Calu3 (cell line): ENCODE measurements at regions not wholly inside any gene's neighbourhood (a gene's known extent, or its start where the extent isn't known, plus 50 kb on each side); places are given as distances from the start of the nearest gene placed in this dataset.

Source experiments
- BruUV-seq: library from RNA; stranded (reverse); fragments of 400-500 nt; replicated peaks from 2 replicates; lab custom pipeline; 2021; lab: Mats Ljungman, UMichigan
- CTCF ChIA-PET: fragments of 300-600 bp; sonication (Branson Sonifier 250); formaldehyde crosslinking; loops from one replicate; lab custom pipeline; 2022; ENCODE audit warnings: antibody characterized with exemption; lab: Charles Lee
- DNase-seq: peaks from one replicate; pipeline ENCODE4 v3.0.0; 2022
- H3K27ac Mint-ChIP-seq: one replicate; pipeline ENCODE4 v1.8.0; 2022; ENCODE audit warnings: mixed read lengths; ENCODE audit not compliant: unreplicated experiment
- H3K27me3 Mint-ChIP-seq: one replicate; pipeline ENCODE4 v1.8.0; 2022; ENCODE audit warnings: mixed read lengths; ENCODE audit not compliant: unreplicated experiment
- H3K36me3 Mint-ChIP-seq: one replicate; pipeline ENCODE4 v1.8.0; 2022; ENCODE audit warnings: mild to moderate bottlenecking, moderate library complexity, mixed read lengths; ENCODE audit not compliant: insufficient read depth, unreplicated experiment
- H3K4me1 Mint-ChIP-seq: one replicate; pipeline ENCODE4 v1.8.0; 2022; ENCODE audit warnings: mild to moderate bottlenecking, low read depth, mixed read lengths; ENCODE audit not compliant: unreplicated experiment
- H3K4me3 Mint-ChIP-seq: one replicate; pipeline ENCODE4 v1.8.0; 2022; ENCODE audit warnings: mild to moderate bottlenecking, low read depth, moderate library complexity, mixed read lengths; ENCODE audit not compliant: unreplicated experiment
- H3K9me3 Mint-ChIP-seq: one replicate; pipeline ENCODE4 v1.8.0; 2022; ENCODE audit warnings: low read depth, mixed read lengths; ENCODE audit not compliant: unreplicated experiment
- intact Hi-C: fragments of 100-400 bp; cut with micrococcal nuclease; formaldehyde crosslinking; loops from one replicate; pipeline ENCODE4 v1.10.0; 2022; ENCODE audit not compliant: unreplicated experiment
- TF ChIP-seq, protein P1 (sequence below): fragments of 200-600 bp; IDR thresholded peaks from one replicate; pipeline ENCODE4 v1.8.0; 2022; ENCODE audit warnings: antibody characterized with exemption; ENCODE audit not compliant: unreplicated experiment

DNA sequence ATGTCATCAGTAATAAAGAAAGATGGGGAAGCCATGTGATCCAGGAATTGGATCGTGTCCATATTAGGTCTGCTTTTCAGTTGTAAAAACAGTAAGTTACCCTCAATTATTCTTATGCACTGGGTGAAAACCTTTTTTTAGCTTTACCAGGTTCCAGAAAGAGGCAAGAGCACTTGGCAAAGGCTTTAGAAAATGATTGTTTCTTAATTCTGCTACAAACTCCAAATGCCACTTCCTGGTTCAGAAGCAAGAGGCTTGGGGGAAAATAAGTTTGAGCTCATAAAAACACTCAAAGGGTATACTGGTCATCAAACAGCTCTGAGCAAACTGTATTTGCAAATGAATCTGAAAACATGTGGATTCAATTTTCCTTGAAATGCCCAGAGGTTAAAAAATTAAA is 615.6 kb downstream of the EBF1 start:
- intact Hi-C loops: no loop called here
- no peak overlapping the region for H3K4me3 Mint-ChIP-seq

DNA sequence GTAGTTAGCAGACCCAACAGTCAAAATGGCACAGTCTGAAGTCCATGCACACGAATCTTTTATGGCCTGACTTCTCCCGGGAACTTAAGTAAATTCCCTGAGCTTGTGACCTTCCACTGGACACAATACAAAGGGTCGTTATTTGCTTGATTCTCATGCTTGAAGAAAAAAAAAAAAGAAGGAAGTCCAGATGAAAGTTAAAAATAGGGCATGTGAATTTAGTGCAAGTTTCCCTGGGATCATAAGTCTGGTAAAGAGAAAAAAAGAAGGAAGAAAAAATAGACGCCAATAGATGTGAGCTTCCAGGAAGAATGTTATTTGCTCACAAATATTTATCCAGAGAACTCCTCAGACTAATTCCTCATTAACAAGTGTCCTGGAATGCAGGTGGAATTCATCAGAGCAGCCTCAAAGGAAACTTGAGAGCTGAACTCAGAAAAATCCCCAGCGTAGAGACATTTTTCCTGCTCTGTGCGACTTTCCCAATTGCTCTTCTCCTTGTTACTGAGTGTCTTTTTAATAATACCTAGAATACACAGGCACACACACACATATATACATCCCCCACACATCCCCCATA is 616.3 kb downstream of the EBF1 start:
- TF ChIP-seq, protein P1, sequence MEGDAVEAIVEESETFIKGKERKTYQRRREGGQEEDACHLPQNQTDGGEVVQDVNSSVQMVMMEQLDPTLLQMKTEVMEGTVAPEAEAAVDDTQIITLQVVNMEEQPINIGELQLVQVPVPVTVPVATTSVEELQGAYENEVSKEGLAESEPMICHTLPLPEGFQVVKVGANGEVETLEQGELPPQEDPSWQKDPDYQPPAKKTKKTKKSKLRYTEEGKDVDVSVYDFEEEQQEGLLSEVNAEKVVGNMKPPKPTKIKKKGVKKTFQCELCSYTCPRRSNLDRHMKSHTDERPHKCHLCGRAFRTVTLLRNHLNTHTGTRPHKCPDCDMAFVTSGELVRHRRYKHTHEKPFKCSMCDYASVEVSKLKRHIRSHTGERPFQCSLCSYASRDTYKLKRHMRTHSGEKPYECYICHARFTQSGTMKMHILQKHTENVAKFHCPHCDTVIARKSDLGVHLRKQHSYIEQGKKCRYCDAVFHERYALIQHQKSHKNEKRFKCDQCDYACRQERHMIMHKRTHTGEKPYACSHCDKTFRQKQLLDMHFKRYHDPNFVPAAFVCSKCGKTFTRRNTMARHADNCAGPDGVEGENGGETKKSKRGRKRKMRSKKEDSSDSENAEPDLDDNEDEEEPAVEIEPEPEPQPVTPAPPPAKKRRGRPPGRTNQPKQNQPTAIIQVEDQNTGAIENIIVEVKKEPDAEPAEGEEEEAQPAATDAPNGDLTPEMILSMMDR: no peak
- H3K36me3 Mint-ChIP-seq: no peaks in the 10 kb centered on the region
- no peaks in the 10 kb centered on the region for H3K4me1 Mint-ChIP-seq
- peaks cover 21% of the 10 kb centered on the region for H3K9me3 Mint-ChIP-seq
- no peak overlapping the region for H3K4me3 Mint-ChIP-seq
- no peak for DNase-seq
- intact Hi-C loops: no loop called here
- H3K27me3 Mint-ChIP-seq: no peaks in the 10 kb centered on the region
- no TSS peak for BruUV-seq
- no peak overlapping the region for H3K27ac Mint-ChIP-seq
- CTCF ChIA-PET: interaction anchor here (0.7 kb wide), 1 partner anchor 34 kb away, joined by 3 read pairs; no protein-coding TSS in a partner anchor

More for the DNA sequence above, 615.6 kb downstream of the EBF1 start:
- no peak for DNase-seq
- no peaks in the 10 kb centered on the region for H3K4me1 Mint-ChIP-seq
- H3K36me3 Mint-ChIP-seq: no peaks in the 10 kb centered on the region
- H3K9me3 Mint-ChIP-seq: peaks cover 25% of the 10 kb centered on the region
- H3K27ac Mint-ChIP-seq: no peak overlapping the region
- CTCF ChIA-PET: no interaction called here
- TF ChIP-seq, protein P1: no peak
- no peaks in the 10 kb centered on the region for H3K27me3 Mint-ChIP-seq
- BruUV-seq: no TSS peak

DNA sequence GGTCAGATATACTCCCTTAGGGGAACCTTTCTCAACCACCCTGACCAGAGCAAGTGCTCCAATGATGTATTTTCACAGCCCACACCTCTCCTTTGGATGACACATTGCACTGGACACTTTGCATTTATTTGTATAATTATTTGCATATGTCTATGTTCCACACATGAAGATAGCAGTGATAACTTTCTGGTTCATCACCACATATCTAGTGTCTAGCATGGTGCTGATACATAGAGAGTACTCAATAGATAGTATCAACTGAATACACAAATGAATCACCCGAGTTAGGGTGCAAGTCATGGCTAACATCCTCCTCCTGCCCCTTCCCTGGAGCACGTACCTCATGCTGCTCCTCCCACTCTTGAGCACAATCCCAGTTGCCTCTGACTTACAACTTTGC is 617.6 kb downstream of the EBF1 start:
- TF ChIP-seq, protein P1: no peak
- H3K4me1 Mint-ChIP-seq: no peaks in the 10 kb centered on the region
- no peaks in the 10 kb centered on the region for H3K27me3 Mint-ChIP-seq
- no peak overlapping the region for H3K4me3 Mint-ChIP-seq
- H3K27ac Mint-ChIP-seq: no peak overlapping the region
- peaks cover 18% of the 10 kb centered on the region for H3K9me3 Mint-ChIP-seq
- no TSS peak for BruUV-seq
- DNase-seq: no peak
- intact Hi-C loops: no loop called here
- H3K36me3 Mint-ChIP-seq: no peaks in the 10 kb centered on the region
- CTCF ChIA-PET: no interaction called here

DNA sequence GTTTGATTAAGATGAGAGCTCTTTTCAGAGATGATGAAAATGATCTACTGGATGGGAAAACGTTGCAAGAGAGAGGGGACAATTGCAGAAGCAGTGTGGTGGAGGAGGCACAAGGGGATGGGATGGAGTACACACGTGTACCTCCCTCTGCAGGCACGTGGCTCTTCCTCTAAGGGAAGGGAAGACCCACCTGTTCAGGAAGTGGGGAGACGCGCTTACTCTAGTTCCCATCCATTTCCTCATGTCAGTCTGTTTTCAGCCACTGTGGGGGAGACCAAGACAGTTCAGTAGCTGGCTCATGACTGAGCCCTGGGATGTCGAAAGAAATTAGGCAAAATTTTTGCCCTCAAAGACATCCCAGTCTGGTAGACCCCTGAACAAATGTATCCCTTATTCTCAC is 619.2 kb upstream of the CLINT1 start:
- H3K4me3 Mint-ChIP-seq: no peak overlapping the region
- CTCF ChIA-PET: no interaction called here

More for the DNA sequence above, 619.2 kb upstream of the CLINT1 start:
- Mint-ChIP-seq H3K4me1 (no peaks in the 10 kb centered on the region), H3K27me3 (no peaks in the 10 kb centered on the region), H3K27ac (no peak overlapping the region), H3K9me3 (peaks cover 4% of the 10 kb centered on the region), H3K36me3 (no peaks in the 10 kb centered on the region)
- DNase-seq: no peak
- intact Hi-C loops: no loop called here
- TF ChIP-seq, protein P1: no peak
- BruUV-seq: no TSS peak
